Fibroblast of lung (primary cell): ENCODE measurements at regions not wholly inside any gene's neighbourhood (a gene's known extent, or its start where the extent isn't known, plus 50 kb on each side); places are given as distances from the start of the nearest gene placed in this dataset.

Source experiments
- DNase-seq, 2 donors: peaks; one replicate each; pipeline versions ENCODE4 v3.0.0 to v3.0.0-alpha.2; 2010; ENCODE audit warnings: low read depth in 2 of 2
- H2AFZ ChIP-seq: 2 replicates; pipeline ENCODE4 v1.5.1; 2012; ENCODE audit warnings: low read length, control low read depth, inconsistent platforms
- H3K27ac ChIP-seq: 2 replicates; pipeline ENCODE4 v1.5.1; 2011; ENCODE audit warnings: low read length, control low read depth; ENCODE audit not compliant: insufficient read depth
- H3K27me3 ChIP-seq: 2 replicates; pipeline ENCODE4 v1.5.1; 2011; ENCODE audit warnings: mild to moderate bottlenecking, low read length; ENCODE audit not compliant: control insufficient read depth, insufficient read depth
- H3K36me3 ChIP-seq: 2 replicates; pipeline ENCODE4 v1.5.1; 2011; ENCODE audit warnings: low read length; ENCODE audit not compliant: control insufficient read depth, insufficient read depth
- H3K4me1 ChIP-seq: 2 replicates; pipeline ENCODE4 v1.5.1; 2011; ENCODE audit warnings: low read length; ENCODE audit not compliant: control insufficient read depth, insufficient read depth; ENCODE audit errors: extremely low read depth
- H3K4me2 ChIP-seq: 2 replicates; pipeline ENCODE4 v1.5.1; 2011; ENCODE audit warnings: low read length, control low read depth; ENCODE audit not compliant: insufficient read depth; ENCODE audit errors: extremely low read depth
- H3K4me3 ChIP-seq, 4 experiments: fragments of 200-600 bp in 1 of 4; sonication (generic) in 1 of 4; replicated peaks in 1 of 4; 2 replicates each; pipeline ENCODE4 v1.5.1; 2011 to 2016; ENCODE audit warnings: low read length in 4 of 4, low read depth in 3 of 4, mild to moderate bottlenecking in 3 of 4, control low read depth in 2 of 4, inconsistent platforms in 1 of 4, mixed read lengths in 1 of 4; ENCODE audit not compliant: insufficient read depth in 1 of 4; ENCODE audit errors: control extremely low read depth in 1 of 4
- H3K79me2 ChIP-seq: 2 replicates; pipeline ENCODE4 v1.5.1; 2012; ENCODE audit warnings: mild to moderate bottlenecking, low read length, inconsistent platforms; ENCODE audit not compliant: control insufficient read depth, insufficient read depth
- H3K9ac ChIP-seq: 2 replicates; pipeline ENCODE4 v1.5.1; 2011; ENCODE audit warnings: mild to moderate bottlenecking, low read length, control low read depth; ENCODE audit not compliant: insufficient read depth
- H3K9me3 ChIP-seq: 2 replicates; pipeline ENCODE4 v1.5.1; 2012; ENCODE audit warnings: low read depth, low read length; ENCODE audit not compliant: control insufficient read depth, insufficient read depth
- H4K20me1 ChIP-seq: 2 replicates; pipeline ENCODE4 v1.5.1; 2011; ENCODE audit warnings: low read length; ENCODE audit not compliant: control insufficient read depth, insufficient read depth; ENCODE audit errors: extremely low read depth
- CTCF ChIP-seq, 2 donors: IDR thresholded peaks in 1 of 2; conservative IDR thresholded peaks in 1 of 2; 1 replicate in 1 of 2; 2 replicates in 1 of 2; pipeline ENCODE4 v1.5.1; 2011 to 2012; ENCODE audit warnings: low read length in 2 of 2, control low read depth in 1 of 2, inconsistent platforms in 1 of 2, low read depth in 1 of 2, mild to moderate bottlenecking in 1 of 2
- EZH2 ChIP-seq: IDR thresholded peaks from 2 replicates; pipeline ENCODE4 v1.5.1; 2012; ENCODE audit warnings: low read length, control low read depth, mild to moderate bottlenecking; ENCODE audit errors: missing control alignments

GRCh38 chr16:35931722-35932121, 2472.3 kb downstream of the TP53TG3F start:
- DNase-seq = no peak
- no peaks in the 10 kb centered on the region for H3K4me1 ChIP-seq
- H3K9ac ChIP-seq = no peak overlapping the region

More at GRCh38 chr16:35931722-35932121, 2472.3 kb downstream of the TP53TG3F start:
- no peaks in the 10 kb centered on the region for H3K27me3 ChIP-seq
- no peak overlapping the region for H3K4me2 ChIP-seq
- no peaks in the 10 kb centered on the region for H3K36me3 ChIP-seq
- no peak overlapping the region for H2AFZ ChIP-seq
- H3K4me3 ChIP-seq = no peak overlapping the region
- H3K9me3 ChIP-seq = no peaks in the 10 kb centered on the region
- H4K20me1 ChIP-seq = no peaks in the 10 kb centered on the region
- no peak overlapping the region for H3K27ac ChIP-seq
- no peaks in the 10 kb centered on the region for H3K79me2 ChIP-seq
- TF ChIP-seq CTCF (conservative IDR thresholded peaks at IDR 0.05 in 1 of 2, IDR thresholded peaks at IDR 0.05 in 1 of 2; ENCODE audit: low read depth in 1 of 2, low read length in 2 of 2) (no peak), EZH2 (no peak)
